OCI-LY1 (cell line): ENCODE measurements at regions not wholly inside any gene's neighbourhood (a gene's known extent, or its start where the extent isn't known, plus 50 kb on each side); places are given as distances from the start of the nearest gene placed in this dataset.

ENCODE experiments used
- H2AFZ ChIP-seq: fragments of 200-600 bp; sonication (generic), shearing (Covaris generic); 2 replicates; pipeline ENCODE4 v1.6.0; 2014; ENCODE audit warnings: antibody characterized with exemption, mild to moderate bottlenecking, low read length
- H3F3A ChIP-seq: fragments of 200-600 bp; sonication (generic), shearing (Covaris generic); 2 replicates; pipeline ENCODE4 v1.6.0; 2014; ENCODE audit warnings: mild to moderate bottlenecking, antibody characterized with exemption, low read length, moderate library complexity; ENCODE audit not compliant: insufficient read depth
- H3K27ac ChIP-seq: fragments of 200-600 bp; sonication (generic); 2 replicates; pipeline ENCODE4 v1.5.1; 2014; ENCODE audit warnings: low read length, mixed run types, mild to moderate bottlenecking, low read depth; ENCODE audit not compliant: poor library complexity, severe bottlenecking
- H3K27me3 ChIP-seq: fragments of 200-600 bp; sonication (generic); 2 replicates; pipeline ENCODE4 v1.6.0; 2014; ENCODE audit warnings: antibody characterized with exemption, mild to moderate bottlenecking, low read length, moderate library complexity; ENCODE audit not compliant: insufficient read depth
- H3K36me3 ChIP-seq: fragments of 200-600 bp; sonication (generic); 2 replicates; pipeline ENCODE4 v1.6.1; 2014; ENCODE audit warnings: mild to moderate bottlenecking, antibody characterized with exemption, low read length, moderate library complexity, mixed read lengths; ENCODE audit not compliant: insufficient read depth
- H3K4me1 ChIP-seq: fragments of 200-600 bp; sonication (generic); 2 replicates; pipeline ENCODE4 v1.5.1; 2014; ENCODE audit warnings: mild to moderate bottlenecking, low read length, moderate library complexity; ENCODE audit not compliant: insufficient read depth, severe bottlenecking
- H3K4me2 ChIP-seq: fragments of 200-600 bp; sonication (generic), shearing (Covaris generic); 2 replicates; pipeline ENCODE4 v1.6.1; 2014; ENCODE audit warnings: low read length
- H3K4me3 ChIP-seq: fragments of 200-600 bp; sonication (generic); 2 replicates; pipeline ENCODE4 v1.5.1; 2014; ENCODE audit warnings: low read length, low read depth, mild to moderate bottlenecking, mixed read lengths; ENCODE audit not compliant: poor library complexity, severe bottlenecking
- H3K79me2 ChIP-seq: fragments of 200-600 bp; shearing (Covaris generic); 2 replicates; pipeline ENCODE4 v1.6.1; 2016; ENCODE audit warnings: mixed run types, low read length, mixed read lengths; ENCODE audit not compliant: insufficient read depth
- H3K9ac ChIP-seq: fragments of 200-600 bp; sonication (generic), shearing (Covaris generic); 2 replicates; pipeline ENCODE4 v1.6.1; 2014; ENCODE audit warnings: mild to moderate bottlenecking, low read length, mixed read lengths
- H3K9me2 ChIP-seq: fragments of 200-600 bp; sonication (generic), shearing (Covaris generic); 2 replicates; pipeline ENCODE4 v1.6.1; 2014; ENCODE audit warnings: low read depth, mild to moderate bottlenecking, low read length, mixed read lengths
- H3K9me3 ChIP-seq: fragments of 200-600 bp; shearing (Covaris generic); 2 replicates; pipeline ENCODE4 v1.6.1; 2014; ENCODE audit warnings: low read length, mixed read lengths
- H4K20me1 ChIP-seq: fragments of 200-600 bp; sonication (generic), shearing (Covaris generic); 2 replicates; pipeline ENCODE4 v1.6.0; 2016; ENCODE audit warnings: mild to moderate bottlenecking, low read length; ENCODE audit not compliant: insufficient read depth
- EZH2 ChIP-seq: fragments of 200-600 bp; sonication (generic), shearing (Covaris generic); IDR thresholded peaks from 2 replicates; pipeline ENCODE4 v1.8.0; 2017; ENCODE audit warnings: borderline replicate concordance, mixed run types, mild to moderate bottlenecking, antibody characterized with exemption, low read length, moderate library complexity, mixed read lengths
- TF ChIP-seq, protein P1 (sequence below): fragments of 200-600 bp; sonication (generic), shearing (Covaris generic); IDR thresholded peaks from 2 replicates; pipeline ENCODE4 v1.5.1; 2017; ENCODE audit warnings: mild to moderate bottlenecking, antibody characterized with exemption, low read length, moderate library complexity, mixed read lengths

DNA sequence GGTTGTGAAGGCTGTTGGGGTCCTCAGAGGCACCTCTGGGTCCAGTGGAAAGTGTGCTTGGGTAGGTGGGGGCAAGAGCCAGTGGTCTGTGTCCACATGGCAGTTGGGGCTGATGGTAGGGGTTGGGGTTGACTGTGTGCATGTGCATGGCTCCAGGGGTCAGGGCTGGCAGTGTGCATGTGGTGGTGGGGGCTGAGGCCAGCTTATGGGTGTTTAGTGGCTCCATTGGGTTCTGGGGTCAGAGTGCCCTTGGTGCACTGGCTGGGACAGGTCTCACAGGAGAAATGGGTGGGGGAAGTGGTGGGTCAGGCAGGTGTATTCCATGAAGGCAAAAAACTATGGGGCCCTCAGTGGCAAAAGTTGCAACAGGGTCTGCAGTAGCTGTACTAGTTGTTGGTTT lies 97.9 kb downstream of the EDEM1 start:
- H3K79me2 ChIP-seq: no peaks in the 10 kb centered on the region
- no peaks in the 10 kb centered on the region for H3K4me1 ChIP-seq
- H2AFZ ChIP-seq: no peak overlapping the region
- H3K9ac ChIP-seq: no peak overlapping the region
- TF ChIP-seq, protein P1, sequence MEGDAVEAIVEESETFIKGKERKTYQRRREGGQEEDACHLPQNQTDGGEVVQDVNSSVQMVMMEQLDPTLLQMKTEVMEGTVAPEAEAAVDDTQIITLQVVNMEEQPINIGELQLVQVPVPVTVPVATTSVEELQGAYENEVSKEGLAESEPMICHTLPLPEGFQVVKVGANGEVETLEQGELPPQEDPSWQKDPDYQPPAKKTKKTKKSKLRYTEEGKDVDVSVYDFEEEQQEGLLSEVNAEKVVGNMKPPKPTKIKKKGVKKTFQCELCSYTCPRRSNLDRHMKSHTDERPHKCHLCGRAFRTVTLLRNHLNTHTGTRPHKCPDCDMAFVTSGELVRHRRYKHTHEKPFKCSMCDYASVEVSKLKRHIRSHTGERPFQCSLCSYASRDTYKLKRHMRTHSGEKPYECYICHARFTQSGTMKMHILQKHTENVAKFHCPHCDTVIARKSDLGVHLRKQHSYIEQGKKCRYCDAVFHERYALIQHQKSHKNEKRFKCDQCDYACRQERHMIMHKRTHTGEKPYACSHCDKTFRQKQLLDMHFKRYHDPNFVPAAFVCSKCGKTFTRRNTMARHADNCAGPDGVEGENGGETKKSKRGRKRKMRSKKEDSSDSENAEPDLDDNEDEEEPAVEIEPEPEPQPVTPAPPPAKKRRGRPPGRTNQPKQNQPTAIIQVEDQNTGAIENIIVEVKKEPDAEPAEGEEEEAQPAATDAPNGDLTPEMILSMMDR: no peak
- TF ChIP-seq EZH2: no peak
- H3K27ac ChIP-seq: no peak overlapping the region
- no peaks in the 10 kb centered on the region for H3K9me2 ChIP-seq
- no peaks in the 10 kb centered on the region for H3F3A ChIP-seq
- no peaks in the 10 kb centered on the region for H3K9me3 ChIP-seq
- no peak overlapping the region for H3K4me3 ChIP-seq
- no peaks in the 10 kb centered on the region for H4K20me1 ChIP-seq
- H3K36me3 ChIP-seq: no peaks in the 10 kb centered on the region
- H3K4me2 ChIP-seq: no peak overlapping the region
- no peaks in the 10 kb centered on the region for H3K27me3 ChIP-seq

DNA sequence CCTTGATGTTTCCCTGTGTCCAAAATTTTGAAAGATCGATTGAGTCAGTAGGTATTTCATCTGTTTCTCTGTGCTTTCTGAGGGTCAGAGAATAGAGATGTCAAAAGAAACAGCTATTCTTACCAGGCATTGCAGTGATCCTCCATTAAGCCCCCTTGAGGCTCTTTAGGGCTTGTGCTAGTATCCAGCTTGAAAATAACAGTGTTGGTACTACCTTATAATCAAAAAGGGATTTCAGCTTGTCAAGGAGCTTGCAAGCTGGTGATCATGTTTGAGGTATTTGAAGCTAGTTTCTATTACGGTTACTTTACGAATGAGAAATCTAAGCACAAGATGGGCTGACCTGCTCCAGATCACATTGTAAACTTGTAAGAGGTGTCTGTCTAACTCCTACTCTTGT lies 103.4 kb downstream of the EDEM1 start:
- no peaks in the 10 kb centered on the region for H3K27me3 ChIP-seq
- H3K4me2 ChIP-seq: no peak overlapping the region
- no peaks in the 10 kb centered on the region for H3K36me3 ChIP-seq
- no peak overlapping the region for H2AFZ ChIP-seq
- no peak overlapping the region for H3K4me3 ChIP-seq
- no peak for TF ChIP-seq EZH2
- TF ChIP-seq, protein P1: no peak
- H3K27ac ChIP-seq: no peak overlapping the region
- no peaks in the 10 kb centered on the region for H4K20me1 ChIP-seq
- H3K9me2 ChIP-seq: no peaks in the 10 kb centered on the region
- H3K9me3 ChIP-seq: no peaks in the 10 kb centered on the region
- no peaks in the 10 kb centered on the region for H3K4me1 ChIP-seq
- no peaks in the 10 kb centered on the region for H3F3A ChIP-seq
- no peaks in the 10 kb centered on the region for H3K79me2 ChIP-seq
- no peak overlapping the region for H3K9ac ChIP-seq

DNA sequence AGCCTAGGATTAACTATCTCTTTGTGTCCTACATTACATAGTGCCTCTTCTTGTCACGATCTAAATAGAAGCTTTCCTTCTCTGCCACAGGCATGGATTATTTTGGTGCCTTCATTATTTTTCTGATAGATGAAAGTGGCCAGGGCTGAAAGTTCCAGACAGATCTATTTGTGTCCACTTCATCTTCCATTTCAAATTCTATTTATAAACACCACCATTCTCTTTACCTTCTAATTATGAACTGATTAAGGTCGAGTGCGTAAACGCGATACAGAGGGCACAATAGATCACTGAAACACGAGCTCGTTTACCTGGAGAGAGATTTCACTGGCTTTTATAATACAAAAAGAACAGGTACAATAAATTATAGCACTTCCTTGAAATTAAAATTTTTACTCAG lies 105.0 kb downstream of the EDEM1 start:
- Histone ChIP-seq H3K9ac (no peak overlapping the region), H3K27ac (no peak overlapping the region), H3K4me1 (no peaks in the 10 kb centered on the region), H3K27me3 (no peaks in the 10 kb centered on the region), H3K36me3 (no peaks in the 10 kb centered on the region), H4K20me1 (no peaks in the 10 kb centered on the region), H3K9me2 (no peaks in the 10 kb centered on the region), H2AFZ (no peak overlapping the region), H3K79me2 (no peaks in the 10 kb centered on the region), H3K4me3 (no peak overlapping the region), H3K9me3 (no peaks in the 10 kb centered on the region), H3F3A (no peaks in the 10 kb centered on the region), H3K4me2 (no peak overlapping the region)
- TF ChIP-seq EZH2: no peak
- TF ChIP-seq, protein P1: no peak
